ENCODE measurements at regions not wholly inside any gene's neighbourhood (a gene's known extent, or its start where the extent isn't known, plus 50 kb on each side); places are given as distances from the start of the nearest gene placed in this dataset.

- WGBS (ENCODE audit: extremely low coverage, insufficient read length, low lambda C conversion rate): no CpG with 5 or more reads among the region's 8 CpGs
- H3K9me3 Mint-ChIP-seq: peaks cover 2 to 5% of the 10 kb centered on the region in 2 experiments; a peak in 2 of 5 replicates
- no peak overlapping the region for H2BK20ac ChIP-seq (ENCODE audit: low read depth, low read length, poor library complexity, severe bottlenecking)
Measured at GRCh38 chrX:445727-446126, 59.0 kb upstream of the PPP2R3B start.

More at GRCh38 chrX:445727-446126, 59.0 kb upstream of the PPP2R3B start:
- Histone ChIP-seq H3K23ac (ENCODE audit: insufficient read length, low read depth, low read length) (no peak overlapping the region), H3K79me2 (ENCODE audit: insufficient read depth, low read length) (no peaks in the 10 kb centered on the region), H4K20me1 (ENCODE audit: control insufficient read depth, insufficient read depth, insufficient read length) (no peaks in the 10 kb centered on the region), H2BK120ac (ENCODE audit: low read depth, low read length, poor library complexity, severe bottlenecking) (no peak overlapping the region), H3K4ac (ENCODE audit: low read depth, low read length) (no peak overlapping the region), H3K27me3 (ENCODE audit: insufficient read depth, low read length) (peaks cover 7% of the 10 kb centered on the region; the same call in 1 of the 2 replicates), H3K9ac (ENCODE audit: extremely low read depth, insufficient read length, low read length) (no peak overlapping the region), H3K56ac (ENCODE audit: insufficient read length, low read depth, low read length) (no peak overlapping the region), H3K4me1 (ENCODE audit: insufficient read depth, low read length) (no peaks in the 10 kb centered on the region), H4K5ac (ENCODE audit: insufficient read length, low read depth, low read length) (no peak overlapping the region), H3K14ac (ENCODE audit: insufficient read depth, low read length) (no peak overlapping the region), H2BK15ac (ENCODE audit: low read depth, low read length) (no peak overlapping the region), H3K23me2 (ENCODE audit: insufficient read length, low read depth, low read length, poor library complexity, severe bottlenecking) (peaks cover 4% of the 10 kb centered on the region), H2BK5ac (ENCODE audit: insufficient read length, low read length) (no peak overlapping the region), H3K27ac (ENCODE audit: insufficient read length, low read depth, low read length) (no peak overlapping the region), H4K91ac (ENCODE audit: insufficient read length, low read depth, low read length) (no peak overlapping the region), H2BK12ac (ENCODE audit: insufficient read length, low read depth, low read length) (no peak overlapping the region), H3T11ph (ENCODE audit: low read length) (no peak overlapping the region), H2AFZ (ENCODE audit: low read length) (no peak overlapping the region), H2AK5ac (ENCODE audit: insufficient read length, low read length) (no peak overlapping the region), H3K18ac (ENCODE audit: insufficient read length, low read depth, low read length) (no peak overlapping the region), H3K4me2 (ENCODE audit: insufficient read depth, insufficient read length, low read length) (peak overlapping the region; percentile 51), H3K79me1 (ENCODE audit: insufficient read depth, low read depth, low read length, poor library complexity, severe bottlenecking) (no peaks in the 10 kb centered on the region), H4K8ac (replicated peaks; ENCODE audit: insufficient read length, low read depth, low read length) (no peak overlapping the region), H3K9me3 (ENCODE audit: control insufficient read depth, low read depth, low read length) (no peaks in the 10 kb centered on the region)
- Mint-ChIP-seq H3K27ac (peak overlapping the region; percentile 81 to 92 (median 87); a peak in 6 of 7 replicates), H3K27me3 (ENCODE audit: low read depth) (peaks cover 60% of the 10 kb centered on the region), H3K36me3 (ENCODE audit: insufficient read depth in 1 of 3, low read depth in 3 of 3) (peaks cover 4 to 17% (median 15%) of the 10 kb centered on the region in 3 experiments; a peak in 5 of 7 replicates), H3K4me3 (peak overlapping the region; percentile 47 to 70; a peak in 4 of 5 replicates), H3K4me1 (peaks cover 19 to 27% of the 10 kb centered on the region in 2 experiments)
- no peak for DNase-seq
- TF ChIP-seq CTCF (conservative IDR thresholded peaks at IDR 0.05): no peak
